Neural progenitor cell (in vitro differentiated cells): ENCODE measurements at regions not wholly inside any gene's neighbourhood (a gene's known extent, or its start where the extent isn't known, plus 50 kb on each side); places are given as distances from the start of the nearest gene placed in this dataset.

Experiments used
- CTCF ChIP-seq: fragments of 200-600 bp; sonication (generic); IDR thresholded peaks from 2 replicates; pipeline ENCODE4 v1.5.1; 2017; ENCODE audit warnings: antibody characterized with exemption, mild to moderate bottlenecking
- EZH2 ChIP-seq: fragments of 200-600 bp; sonication (generic); IDR thresholded peaks from 2 replicates; pipeline ENCODE4 v1.6.1; 2017; ENCODE audit warnings: antibody characterized with exemption, mild to moderate bottlenecking, moderate library complexity
- EZH2phosphoT487 ChIP-seq: fragments of 200-600 bp; sonication (generic); IDR thresholded peaks from 2 replicates; pipeline ENCODE4 v1.6.1; 2017; ENCODE audit warnings: antibody characterized with exemption

- TF ChIP-seq CTCF (no peak), EZH2phosphoT487 (no peak), EZH2 (no peak)
Measured at GRCh38 chr2:238553159-238553558, 126.4 kb downstream of the ASB1 start.
